Panc1 (cell line): ENCODE measurements at regions not wholly inside any gene's neighbourhood (a gene's known extent, or its start where the extent isn't known, plus 50 kb on each side); places are given as distances from the start of the nearest gene placed in this dataset.

Experiments
- ATAC-seq: fragments of 200-7000 bp; cut with Tn5 transposase; 2 replicates; pipeline ENCODE4 v1.9.1; 2020; ENCODE audit warnings: mild to moderate bottlenecking, moderate library complexity
- BruUV-seq: library from RNA; stranded (reverse); fragments of 400-500 nt; replicated peaks from 2 replicates; lab custom pipeline; 2021; lab: Mats Ljungman, UMichigan
- CTCF ChIA-PET: fragments of 300-600 bp; sonication (Branson Sonifier 250); formaldehyde crosslinking; loops from one replicate; lab custom pipeline; 2022; ENCODE audit warnings: antibody characterized with exemption; lab: Charles Lee
- POLR2A ChIA-PET: fragments of 300-600 bp; sonication (Branson Sonifier 250); formaldehyde crosslinking; loops from one replicate; lab custom pipeline; 2022; ENCODE audit warnings: antibody characterized with exemption; lab: Charles Lee
- DNase-seq: peaks from one replicate; pipeline ENCODE4 v3.0.0-alpha.2; 2010; ENCODE audit warnings: low read depth, low spot score
- H3K27ac ChIP-seq: 2 replicates; pipeline ENCODE4 v1.5.1; 2011; ENCODE audit warnings: mild to moderate bottlenecking, low read length, inconsistent platforms
- H3K27me3 ChIP-seq: fragments of 200-500 bp; sonication (Bioruptor generic); 2 replicates; pipeline ENCODE4 v1.6.0; 2014; ENCODE audit warnings: low read length, inconsistent platforms; ENCODE audit not compliant: control insufficient read depth, insufficient read depth
- H3K36me3 ChIP-seq: fragments of 200-500 bp; sonication (Bioruptor generic); 2 replicates; pipeline ENCODE4 v1.5.1; 2014; ENCODE audit warnings: inconsistent platforms, mild to moderate bottlenecking, low read length, moderate library complexity; ENCODE audit not compliant: control insufficient read depth, insufficient read depth
- H3K4me1 ChIP-seq: 2 replicates; pipeline ENCODE4 v1.5.1; 2011; ENCODE audit warnings: inconsistent platforms, mild to moderate bottlenecking, low read length, moderate library complexity; ENCODE audit not compliant: control insufficient read depth, insufficient read depth
- H3K4me3 ChIP-seq, 2 experiments: 2 replicates each; pipeline ENCODE4 v1.5.1; 2011 to 2012; ENCODE audit warnings: low read depth in 2 of 2, low read length in 2 of 2, mild to moderate bottlenecking in 2 of 2, inconsistent platforms in 1 of 2, moderate library complexity in 1 of 2
- H3K9me3 ChIP-seq: fragments of 200-500 bp; sonication (Bioruptor generic); 2 replicates; pipeline ENCODE4 v1.5.1; 2014; ENCODE audit warnings: low read depth, mild to moderate bottlenecking, inconsistent platforms, low read length, moderate library complexity; ENCODE audit not compliant: control insufficient read depth, insufficient read depth
- POLR2AphosphoS5 ChIP-seq: IDR thresholded peaks from 2 replicates; pipeline ENCODE4 v1.6.1; 2012; ENCODE audit warnings: mild to moderate bottlenecking, low read depth, low read length, moderate library complexity
- SIN3A ChIP-seq: IDR thresholded peaks from 2 replicates; pipeline ENCODE4 v1.6.1; 2012; ENCODE audit warnings: low read depth, mild to moderate bottlenecking, low read length, moderate library complexity, borderline replicate concordance; ENCODE audit not compliant: insufficient read depth
- TCF7L2 ChIP-seq: IDR thresholded peaks from 2 replicates; pipeline ENCODE4 v1.6.1; 2011; ENCODE audit warnings: mild to moderate bottlenecking, low read depth, low read length, inconsistent platforms
- in situ Hi-C: cut with HindIII; loops from 2 replicates; pipeline ENCODE4 v1.10.0; 2016; ENCODE audit warnings: low sequenced_read_pairs, low pct_unique_long_range_greater_than_20kb
- intact Hi-C: fragments of 100-400 bp; cut with micrococcal nuclease; formaldehyde crosslinking; loops from one replicate; pipeline ENCODE4 v1.10.0; 2022; ENCODE audit not compliant: unreplicated experiment
- TF ChIP-seq, protein P1 (sequence below), 2 experiments: IDR thresholded peaks; 2 replicates each; pipeline ENCODE4 v1.6.1; 2011 to 2012; ENCODE audit warnings: low read depth in 2 of 2, control low read depth in 1 of 2, low read length in 1 of 2, mild to moderate bottlenecking in 1 of 2, moderate library complexity in 1 of 2; ENCODE audit not compliant: insufficient read depth in 1 of 2
- TF ChIP-seq, protein P2 (sequence below): fragments of 450-650 bp; IDR thresholded peaks from 2 replicates; pipeline ENCODE4 v1.5.1; 2017; ENCODE audit warnings: mild to moderate bottlenecking

DNA sequence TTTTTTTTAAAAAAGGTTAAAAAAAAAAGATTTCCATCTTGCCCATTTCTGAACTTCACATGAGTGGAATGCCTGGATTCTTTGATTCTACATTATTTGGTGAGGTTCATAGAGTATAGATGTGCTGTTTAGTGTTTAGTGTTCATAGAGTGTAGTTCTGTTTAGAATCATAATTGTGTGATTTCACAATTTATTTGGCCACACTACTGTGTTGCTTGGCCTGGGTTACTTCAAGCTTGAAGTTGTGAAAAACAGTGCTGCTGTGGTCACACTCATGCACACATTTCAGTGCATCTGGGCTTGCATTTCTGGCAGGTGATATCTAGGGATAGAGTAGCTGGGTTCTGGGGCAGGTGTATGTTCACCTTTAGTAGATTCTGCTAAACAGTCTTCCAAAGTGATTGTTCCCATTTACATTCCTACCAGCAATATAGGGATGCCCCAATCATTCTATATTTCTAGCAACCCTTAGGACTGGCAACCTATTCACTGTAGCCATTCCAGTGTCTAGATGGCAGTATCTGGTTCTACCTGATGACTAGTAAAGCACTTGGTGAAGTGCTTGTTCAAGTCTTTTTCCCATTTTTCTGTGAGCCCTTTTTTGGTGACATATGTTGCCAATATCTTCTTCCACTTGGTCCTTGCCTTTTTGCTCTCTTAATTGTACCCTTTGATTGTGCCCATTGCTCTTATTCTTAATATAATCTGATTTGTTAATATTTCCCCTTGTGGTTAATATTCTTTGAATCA is 50.6 kb upstream of the RBFOX3 start:
- peaks cover 3% of the 10 kb centered on the region; the same call in 1 of the 2 replicates for H3K27me3 ChIP-seq
- no TSS peak for BruUV-seq
- CTCF ChIA-PET: interaction anchor here (0.6 kb wide), 1 partner anchor 18 kb away, joined by 3 read pairs; no protein-coding TSS in a partner anchor

More for the DNA sequence above, 50.6 kb upstream of the RBFOX3 start:
- Histone ChIP-seq H3K27ac (no peak overlapping the region), H3K36me3 (no peaks in the 10 kb centered on the region), H3K4me1 (no peaks in the 10 kb centered on the region), H3K9me3 (no peaks in the 10 kb centered on the region), H3K4me3 (no peak overlapping the region)
- TF ChIP-seq TCF7L2 (no peak), SIN3A (no peak), POLR2AphosphoS5 (no peak)
- TF ChIP-seq, protein P1, sequence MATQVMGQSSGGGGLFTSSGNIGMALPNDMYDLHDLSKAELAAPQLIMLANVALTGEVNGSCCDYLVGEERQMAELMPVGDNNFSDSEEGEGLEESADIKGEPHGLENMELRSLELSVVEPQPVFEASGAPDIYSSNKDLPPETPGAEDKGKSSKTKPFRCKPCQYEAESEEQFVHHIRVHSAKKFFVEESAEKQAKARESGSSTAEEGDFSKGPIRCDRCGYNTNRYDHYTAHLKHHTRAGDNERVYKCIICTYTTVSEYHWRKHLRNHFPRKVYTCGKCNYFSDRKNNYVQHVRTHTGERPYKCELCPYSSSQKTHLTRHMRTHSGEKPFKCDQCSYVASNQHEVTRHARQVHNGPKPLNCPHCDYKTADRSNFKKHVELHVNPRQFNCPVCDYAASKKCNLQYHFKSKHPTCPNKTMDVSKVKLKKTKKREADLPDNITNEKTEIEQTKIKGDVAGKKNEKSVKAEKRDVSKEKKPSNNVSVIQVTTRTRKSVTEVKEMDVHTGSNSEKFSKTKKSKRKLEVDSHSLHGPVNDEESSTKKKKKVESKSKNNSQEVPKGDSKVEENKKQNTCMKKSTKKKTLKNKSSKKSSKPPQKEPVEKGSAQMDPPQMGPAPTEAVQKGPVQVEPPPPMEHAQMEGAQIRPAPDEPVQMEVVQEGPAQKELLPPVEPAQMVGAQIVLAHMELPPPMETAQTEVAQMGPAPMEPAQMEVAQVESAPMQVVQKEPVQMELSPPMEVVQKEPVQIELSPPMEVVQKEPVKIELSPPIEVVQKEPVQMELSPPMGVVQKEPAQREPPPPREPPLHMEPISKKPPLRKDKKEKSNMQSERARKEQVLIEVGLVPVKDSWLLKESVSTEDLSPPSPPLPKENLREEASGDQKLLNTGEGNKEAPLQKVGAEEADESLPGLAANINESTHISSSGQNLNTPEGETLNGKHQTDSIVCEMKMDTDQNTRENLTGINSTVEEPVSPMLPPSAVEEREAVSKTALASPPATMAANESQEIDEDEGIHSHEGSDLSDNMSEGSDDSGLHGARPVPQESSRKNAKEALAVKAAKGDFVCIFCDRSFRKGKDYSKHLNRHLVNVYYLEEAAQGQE (IDR thresholded peaks at IDR 0.05; ENCODE audit: insufficient read depth in 1 of 2, low read depth in 2 of 2, low read length in 1 of 2): no peak
- TF ChIP-seq, protein P2, sequence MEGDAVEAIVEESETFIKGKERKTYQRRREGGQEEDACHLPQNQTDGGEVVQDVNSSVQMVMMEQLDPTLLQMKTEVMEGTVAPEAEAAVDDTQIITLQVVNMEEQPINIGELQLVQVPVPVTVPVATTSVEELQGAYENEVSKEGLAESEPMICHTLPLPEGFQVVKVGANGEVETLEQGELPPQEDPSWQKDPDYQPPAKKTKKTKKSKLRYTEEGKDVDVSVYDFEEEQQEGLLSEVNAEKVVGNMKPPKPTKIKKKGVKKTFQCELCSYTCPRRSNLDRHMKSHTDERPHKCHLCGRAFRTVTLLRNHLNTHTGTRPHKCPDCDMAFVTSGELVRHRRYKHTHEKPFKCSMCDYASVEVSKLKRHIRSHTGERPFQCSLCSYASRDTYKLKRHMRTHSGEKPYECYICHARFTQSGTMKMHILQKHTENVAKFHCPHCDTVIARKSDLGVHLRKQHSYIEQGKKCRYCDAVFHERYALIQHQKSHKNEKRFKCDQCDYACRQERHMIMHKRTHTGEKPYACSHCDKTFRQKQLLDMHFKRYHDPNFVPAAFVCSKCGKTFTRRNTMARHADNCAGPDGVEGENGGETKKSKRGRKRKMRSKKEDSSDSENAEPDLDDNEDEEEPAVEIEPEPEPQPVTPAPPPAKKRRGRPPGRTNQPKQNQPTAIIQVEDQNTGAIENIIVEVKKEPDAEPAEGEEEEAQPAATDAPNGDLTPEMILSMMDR: no peak
- in situ Hi-C loops (loop anchor here (25.0 kb wide), 1 partner anchor 224 kb away; no protein-coding TSS in a partner anchor), intact Hi-C loops (no loop called here)
- DNase-seq (no peak), ATAC-seq (no peak)
- POLR2A ChIA-PET: no interaction called here
